ENCODE measurements at regions not wholly inside any gene's neighbourhood (a gene's known extent, or its start where the extent isn't known, plus 50 kb on each side); places are given as distances from the start of the nearest gene placed in this dataset.

DNA sequence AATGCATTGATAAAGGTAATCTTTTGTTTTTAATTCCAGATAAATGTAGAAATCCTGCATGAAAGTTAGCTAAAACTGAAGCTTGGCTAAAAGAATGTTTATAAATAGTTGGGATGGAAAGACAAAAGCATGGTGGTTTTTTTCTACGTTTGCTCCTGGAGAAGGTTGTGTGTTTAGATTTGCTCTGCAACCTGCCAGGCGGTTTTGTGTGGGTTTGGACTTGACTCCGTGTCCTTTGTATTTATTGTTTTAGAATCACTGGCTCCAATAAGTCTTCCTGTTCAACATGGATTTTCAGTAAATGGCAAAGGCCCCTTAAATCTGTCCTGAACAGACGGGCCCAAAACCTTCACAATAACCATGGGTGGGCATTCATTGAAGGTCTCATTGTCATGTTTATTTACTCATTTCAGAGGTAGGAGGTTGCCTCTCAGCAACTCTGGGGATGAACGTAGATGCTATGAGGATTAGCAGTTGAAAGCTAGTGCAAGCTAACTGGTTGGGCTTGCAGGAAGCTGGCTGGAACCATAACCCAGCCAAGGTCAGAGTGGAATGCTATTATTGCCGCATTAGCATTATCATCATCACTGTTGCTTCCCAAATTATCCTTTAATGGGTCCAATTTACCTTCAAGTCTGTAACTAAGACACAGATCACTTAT lies 60.6 kb upstream of the ADAMTS9 start:
- TF ChIP-seq, protein P1, sequence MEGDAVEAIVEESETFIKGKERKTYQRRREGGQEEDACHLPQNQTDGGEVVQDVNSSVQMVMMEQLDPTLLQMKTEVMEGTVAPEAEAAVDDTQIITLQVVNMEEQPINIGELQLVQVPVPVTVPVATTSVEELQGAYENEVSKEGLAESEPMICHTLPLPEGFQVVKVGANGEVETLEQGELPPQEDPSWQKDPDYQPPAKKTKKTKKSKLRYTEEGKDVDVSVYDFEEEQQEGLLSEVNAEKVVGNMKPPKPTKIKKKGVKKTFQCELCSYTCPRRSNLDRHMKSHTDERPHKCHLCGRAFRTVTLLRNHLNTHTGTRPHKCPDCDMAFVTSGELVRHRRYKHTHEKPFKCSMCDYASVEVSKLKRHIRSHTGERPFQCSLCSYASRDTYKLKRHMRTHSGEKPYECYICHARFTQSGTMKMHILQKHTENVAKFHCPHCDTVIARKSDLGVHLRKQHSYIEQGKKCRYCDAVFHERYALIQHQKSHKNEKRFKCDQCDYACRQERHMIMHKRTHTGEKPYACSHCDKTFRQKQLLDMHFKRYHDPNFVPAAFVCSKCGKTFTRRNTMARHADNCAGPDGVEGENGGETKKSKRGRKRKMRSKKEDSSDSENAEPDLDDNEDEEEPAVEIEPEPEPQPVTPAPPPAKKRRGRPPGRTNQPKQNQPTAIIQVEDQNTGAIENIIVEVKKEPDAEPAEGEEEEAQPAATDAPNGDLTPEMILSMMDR (IDR thresholded peaks at IDR 0.05 in 2 of 3, conservative IDR thresholded peaks at IDR 0.05 in 1 of 3; ENCODE audit: borderline replicate concordance in 1 of 3, insufficient read depth in 1 of 3, low read depth in 2 of 3, low read length in 2 of 3) = no peak
- TF ChIP-seq POLR2AphosphoS5 (IDR thresholded peaks at IDR 0.05; ENCODE audit: low read depth, low read length) (no peak), EZH2 (IDR thresholded peaks at IDR 0.05) (no peak), POLR2A (IDR thresholded peaks at IDR 0.05; ENCODE audit: borderline replicate concordance, extremely low read depth, insufficient read depth, insufficient read length) (no peak), YY1 (IDR thresholded peaks at IDR 0.05; ENCODE audit: extremely low read depth, insufficient replicate concordance, low read depth, low read length) (no peak), EZH2phosphoT487 (IDR thresholded peaks at IDR 0.05; ENCODE audit: borderline replicate concordance) (no peak)
- TF ChIP-seq, protein P2, sequence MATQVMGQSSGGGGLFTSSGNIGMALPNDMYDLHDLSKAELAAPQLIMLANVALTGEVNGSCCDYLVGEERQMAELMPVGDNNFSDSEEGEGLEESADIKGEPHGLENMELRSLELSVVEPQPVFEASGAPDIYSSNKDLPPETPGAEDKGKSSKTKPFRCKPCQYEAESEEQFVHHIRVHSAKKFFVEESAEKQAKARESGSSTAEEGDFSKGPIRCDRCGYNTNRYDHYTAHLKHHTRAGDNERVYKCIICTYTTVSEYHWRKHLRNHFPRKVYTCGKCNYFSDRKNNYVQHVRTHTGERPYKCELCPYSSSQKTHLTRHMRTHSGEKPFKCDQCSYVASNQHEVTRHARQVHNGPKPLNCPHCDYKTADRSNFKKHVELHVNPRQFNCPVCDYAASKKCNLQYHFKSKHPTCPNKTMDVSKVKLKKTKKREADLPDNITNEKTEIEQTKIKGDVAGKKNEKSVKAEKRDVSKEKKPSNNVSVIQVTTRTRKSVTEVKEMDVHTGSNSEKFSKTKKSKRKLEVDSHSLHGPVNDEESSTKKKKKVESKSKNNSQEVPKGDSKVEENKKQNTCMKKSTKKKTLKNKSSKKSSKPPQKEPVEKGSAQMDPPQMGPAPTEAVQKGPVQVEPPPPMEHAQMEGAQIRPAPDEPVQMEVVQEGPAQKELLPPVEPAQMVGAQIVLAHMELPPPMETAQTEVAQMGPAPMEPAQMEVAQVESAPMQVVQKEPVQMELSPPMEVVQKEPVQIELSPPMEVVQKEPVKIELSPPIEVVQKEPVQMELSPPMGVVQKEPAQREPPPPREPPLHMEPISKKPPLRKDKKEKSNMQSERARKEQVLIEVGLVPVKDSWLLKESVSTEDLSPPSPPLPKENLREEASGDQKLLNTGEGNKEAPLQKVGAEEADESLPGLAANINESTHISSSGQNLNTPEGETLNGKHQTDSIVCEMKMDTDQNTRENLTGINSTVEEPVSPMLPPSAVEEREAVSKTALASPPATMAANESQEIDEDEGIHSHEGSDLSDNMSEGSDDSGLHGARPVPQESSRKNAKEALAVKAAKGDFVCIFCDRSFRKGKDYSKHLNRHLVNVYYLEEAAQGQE (IDR thresholded peaks at IDR 0.05; ENCODE audit: low read depth) = no peak
